Central memory CD8-positive, alpha-beta T cell (primary cell): ENCODE measurements at regions not wholly inside any gene's neighbourhood (a gene's known extent, or its start where the extent isn't known, plus 50 kb on each side); places are given as distances from the start of the nearest gene placed in this dataset.

ENCODE experiments used
- ATAC-seq: fragments of 150-1000 bp; cut with Tn5 transposase; replicated peaks from 2 replicates; pipeline ENCODE4 v1.10.0; 2022; ENCODE audit warnings: mild to moderate bottlenecking, moderate FRiP score, moderate number of reproducible peaks; ENCODE audit not compliant: poor library complexity, severe bottlenecking; ENCODE audit errors: extremely low read depth
- DNase-seq, 2 donors: peaks; one replicate each; pipeline ENCODE4 v3.0.0; 2021; ENCODE audit warnings: low spot score in 2 of 2
- H3K27ac Mint-ChIP-seq: one replicate; pipeline ENCODE4 v1.8.0; 2022; ENCODE audit warnings: low read depth, mild to moderate bottlenecking, moderate library complexity, mixed read lengths
- H3K27me3 Mint-ChIP-seq: one replicate; pipeline ENCODE4 v1.8.0; 2022; ENCODE audit warnings: mixed read lengths
- H3K36me3 Mint-ChIP-seq: one replicate; pipeline ENCODE4 v1.8.0; 2022; ENCODE audit warnings: mild to moderate bottlenecking, moderate library complexity, mixed read lengths; ENCODE audit not compliant: insufficient read depth
- H3K4me1 Mint-ChIP-seq: one replicate; pipeline ENCODE4 v1.8.0; 2022; ENCODE audit warnings: mixed read lengths
- H3K4me3 Mint-ChIP-seq: one replicate; pipeline ENCODE4 v1.8.0; 2022; ENCODE audit warnings: mild to moderate bottlenecking, moderate library complexity, mixed read lengths
- H3K9me3 Mint-ChIP-seq: one replicate; pipeline ENCODE4 v1.8.0; 2022; ENCODE audit warnings: mixed read lengths

- no peak for ATAC-seq
- no peak for DNase-seq
- Mint-ChIP-seq H3K36me3 (no peaks in the 10 kb centered on the region), H3K4me3 (no peak overlapping the region), H3K27me3 (no peaks in the 10 kb centered on the region), H3K4me1 (no peaks in the 10 kb centered on the region), H3K9me3 (peaks cover 24% of the 10 kb centered on the region), H3K27ac (no peak overlapping the region)
Measured at GRCh38 chr14:86574051-86574777, 1044.3 kb downstream of the FLRT2 start.

GRCh38 chr14:86570371-86570770 lies 1040.4 kb downstream of the FLRT2 start:
- DNase-seq (no peak), ATAC-seq (no peak)
- no peaks in the 10 kb centered on the region for H3K36me3 Mint-ChIP-seq
- H3K4me1 Mint-ChIP-seq, result no peaks in the 10 kb centered on the region
- no peak overlapping the region for H3K4me3 Mint-ChIP-seq
- H3K27me3 Mint-ChIP-seq, result no peaks in the 10 kb centered on the region
- no peak overlapping the region for H3K27ac Mint-ChIP-seq
- H3K9me3 Mint-ChIP-seq, result peaks cover 18% of the 10 kb centered on the region

GRCh38 chr14:86543521-86543920 lies 1013.6 kb downstream of the FLRT2 start:
- DNase-seq (no peak), ATAC-seq (no peak)
- no peaks in the 10 kb centered on the region for H3K27me3 Mint-ChIP-seq
- H3K9me3 Mint-ChIP-seq, result peaks cover 10% of the 10 kb centered on the region
- H3K27ac Mint-ChIP-seq, result no peak overlapping the region
- H3K4me3 Mint-ChIP-seq, result no peak overlapping the region
- H3K4me1 Mint-ChIP-seq, result no peaks in the 10 kb centered on the region
- no peaks in the 10 kb centered on the region for H3K36me3 Mint-ChIP-seq

GRCh38 chr14:86541972-86542371 lies 1012.0 kb downstream of the FLRT2 start:
- Mint-ChIP-seq H3K36me3 (no peaks in the 10 kb centered on the region), H3K9me3 (peaks cover 10% of the 10 kb centered on the region), H3K27ac (no peak overlapping the region), H3K27me3 (no peaks in the 10 kb centered on the region), H3K4me3 (no peak overlapping the region), H3K4me1 (no peaks in the 10 kb centered on the region)
- DNase-seq (no peak), ATAC-seq (no peak)

GRCh38 chr14:86540636-86541247 lies 1010.8 kb downstream of the FLRT2 start:
- Mint-ChIP-seq H3K27me3 (no peaks in the 10 kb centered on the region), H3K4me3 (no peak overlapping the region), H3K27ac (no peak overlapping the region), H3K36me3 (no peaks in the 10 kb centered on the region), H3K9me3 (peaks cover 5% of the 10 kb centered on the region), H3K4me1 (no peaks in the 10 kb centered on the region)
- ATAC-seq (no peak), DNase-seq (no peak)

- Mint-ChIP-seq H3K27me3 (no peaks in the 10 kb centered on the region), H3K4me3 (no peak overlapping the region), H3K4me1 (no peaks in the 10 kb centered on the region), H3K27ac (no peak overlapping the region), H3K36me3 (no peaks in the 10 kb centered on the region), H3K9me3 (no peaks in the 10 kb centered on the region)
- ATAC-seq (no peak), DNase-seq (no peak)
Measured at GRCh38 chr14:86539361-86540070, 1009.6 kb downstream of the FLRT2 start.

- ATAC-seq (no peak), DNase-seq (no peak)
- no peaks in the 10 kb centered on the region for H3K27me3 Mint-ChIP-seq
Measured at GRCh38 chr14:86533834-86534233, 1003.9 kb downstream of the FLRT2 start.

GRCh38 chr14:86532219-86532618 lies 1002.3 kb downstream of the FLRT2 start:
- no peak overlapping the region for H3K4me3 Mint-ChIP-seq
- H3K36me3 Mint-ChIP-seq, result no peaks in the 10 kb centered on the region
- ATAC-seq (no peak), DNase-seq (no peak)
- H3K9me3 Mint-ChIP-seq, result peaks cover 7% of the 10 kb centered on the region
- no peak overlapping the region for H3K27ac Mint-ChIP-seq
- H3K4me1 Mint-ChIP-seq, result no peaks in the 10 kb centered on the region
- no peaks in the 10 kb centered on the region for H3K27me3 Mint-ChIP-seq

More at GRCh38 chr14:86533834-86534233, 1003.9 kb downstream of the FLRT2 start:
- Mint-ChIP-seq H3K36me3 (no peaks in the 10 kb centered on the region), H3K4me3 (no peak overlapping the region), H3K4me1 (no peaks in the 10 kb centered on the region), H3K9me3 (peaks cover 7% of the 10 kb centered on the region), H3K27ac (no peak overlapping the region)

GRCh38 chr14:86530457-86530856 lies 1000.5 kb downstream of the FLRT2 start:
- no peaks in the 10 kb centered on the region for H3K4me1 Mint-ChIP-seq
- H3K36me3 Mint-ChIP-seq, result no peaks in the 10 kb centered on the region
- DNase-seq (no peak), ATAC-seq (no peak)
- no peaks in the 10 kb centered on the region for H3K27me3 Mint-ChIP-seq
- no peak overlapping the region for H3K4me3 Mint-ChIP-seq
- H3K9me3 Mint-ChIP-seq, result peaks cover 16% of the 10 kb centered on the region
- no peak overlapping the region for H3K27ac Mint-ChIP-seq

GRCh38 chr14:86527312-86527711 lies 997.4 kb downstream of the FLRT2 start:
- ATAC-seq (no peak), DNase-seq (no peak)
- H3K4me1 Mint-ChIP-seq, result no peaks in the 10 kb centered on the region
- peaks cover 22% of the 10 kb centered on the region for H3K9me3 Mint-ChIP-seq
- H3K27me3 Mint-ChIP-seq, result no peaks in the 10 kb centered on the region
- no peak overlapping the region for H3K4me3 Mint-ChIP-seq
- no peak overlapping the region for H3K27ac Mint-ChIP-seq
- H3K36me3 Mint-ChIP-seq, result no peaks in the 10 kb centered on the region

- no peak overlapping the region for H3K4me3 Mint-ChIP-seq
- no peak for DNase-seq
- no peaks in the 10 kb centered on the region for H3K36me3 Mint-ChIP-seq
- no peaks in the 10 kb centered on the region for H3K27me3 Mint-ChIP-seq
- ATAC-seq, result no peak
- H3K4me1 Mint-ChIP-seq, result no peaks in the 10 kb centered on the region
- peaks cover 15% of the 10 kb centered on the region for H3K9me3 Mint-ChIP-seq
- no peak overlapping the region for H3K27ac Mint-ChIP-seq
Measured at GRCh38 chr14:86525673-86526072, 995.7 kb downstream of the FLRT2 start.

- Mint-ChIP-seq H3K9me3 (peaks cover 15% of the 10 kb centered on the region), H3K36me3 (no peaks in the 10 kb centered on the region), H3K27ac (no peak overlapping the region), H3K4me3 (no peak overlapping the region), H3K4me1 (no peaks in the 10 kb centered on the region), H3K27me3 (no peaks in the 10 kb centered on the region)
- no peak for DNase-seq
- no peak for ATAC-seq
Measured at GRCh38 chr14:86521843-86522242, 991.9 kb downstream of the FLRT2 start.
